Upper lobe of left lung (tissue), 6 donors: ENCODE measurements at regions not wholly inside any gene's neighbourhood (a gene's known extent, or its start where the extent isn't known, plus 50 kb on each side); places are given as distances from the start of the nearest gene placed in this dataset.

Source experiments
- ATAC-seq, 2 donors: fragments of 200-7000 bp; cut with Tn5 transposase; one replicate each; pipeline ENCODE4 v1.9.1; 2022; ENCODE audit warnings: mild to moderate bottlenecking in 2 of 2, moderate library complexity in 2 of 2; ENCODE audit not compliant: low FRiP score in 2 of 2
- DNase-seq, 2 donors: peaks; one replicate each; pipeline ENCODE4 v3.0.0-alpha.2; 2019 to 2020
- H3K27ac ChIP-seq, 4 donors: fragments of 200-600 bp; sonication (generic); one replicate each; pipeline ENCODE4 v1.5.1; 2016 to 2019
- H3K27me3 ChIP-seq, 4 donors: fragments of 200-600 bp; sonication (generic); one replicate each; pipeline ENCODE4 v1.5.1; 2017 to 2019
- H3K36me3 ChIP-seq, 4 donors: fragments of 200-600 bp; sonication (generic); one replicate each; pipeline ENCODE4 v1.5.1; 2016 to 2019
- H3K4me1 ChIP-seq, 4 donors: fragments of 200-600 bp; sonication (generic); one replicate each; pipeline ENCODE4 v1.5.1; 2018 to 2019
- H3K4me3 ChIP-seq, 4 donors: fragments of 200-600 bp; sonication (generic); one replicate each; pipeline ENCODE4 v1.5.1; 2017 to 2019; ENCODE audit warnings: mild to moderate bottlenecking in 2 of 4, moderate library complexity in 1 of 4
- H3K9me3 ChIP-seq, 4 donors: fragments of 200-600 bp; sonication (generic); one replicate each; pipeline ENCODE4 v1.5.1; 2018 to 2019
- EP300 ChIP-seq, 4 donors: sonication (generic); formaldehyde crosslinking; IDR thresholded peaks; one replicate each; pipeline ENCODE4 v1.5.1; 2017; ENCODE audit warnings: antibody characterized with exemption in 4 of 4, control low read depth in 2 of 4
- POLR2A ChIP-seq, 4 donors: fragments of 450-650 bp; IDR thresholded peaks; one replicate each; pipeline ENCODE4 v1.5.1; 2016 to 2017; ENCODE audit warnings: antibody characterized with exemption in 4 of 4, mild to moderate bottlenecking in 2 of 4
- POLR2AphosphoS5 ChIP-seq, 2 donors: sonication (generic); formaldehyde crosslinking; IDR thresholded peaks; one replicate each; pipeline ENCODE4 v1.5.1; 2017; ENCODE audit warnings: antibody characterized with exemption in 2 of 2
- WGBS, 2 donors: methylation state at CpG; one replicate each; pipeline ENCODE4 v1.1.5; 2017 to 2018; 5-methylcytosine and 5-hydroxymethylcytosine counted together
- TF ChIP-seq, protein P1 (sequence below), 6 experiments: fragments of 450-650 bp in 4 of 6; fragments of 200-600 bp in 2 of 6; sonication (generic) in 2 of 6; IDR thresholded peaks; one replicate each; pipeline ENCODE4 v1.5.1; 2016 to 2019; ENCODE audit warnings: antibody characterized with exemption in 6 of 6
- donor health status: DM: no; HTN: no; CAD: no; lungs with moderate emphysema.
- donor health status: DM: no; HTN: yes; CAD: no; lungs with severe emphysema.

DNA sequence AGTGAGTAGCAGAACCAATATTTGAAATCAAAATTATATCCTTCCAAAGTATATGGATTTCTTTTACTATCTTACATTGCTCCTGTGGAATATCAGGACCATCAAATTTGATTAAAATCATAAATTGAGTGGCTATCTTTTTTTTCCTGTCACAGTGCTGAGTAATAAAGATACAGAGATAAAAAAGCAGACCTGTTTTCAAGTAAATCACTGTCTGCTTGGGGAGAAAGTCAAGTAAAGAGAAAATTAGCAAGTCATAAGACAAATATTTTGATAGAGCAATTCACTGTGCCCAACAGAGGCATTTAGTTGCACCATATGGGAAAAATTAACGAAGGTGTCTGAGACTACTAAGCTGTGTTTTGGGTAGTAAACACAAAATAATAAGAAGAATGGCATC lies 933.7 kb downstream of the NTRK3 start:
- Histone ChIP-seq H3K9me3 (no peaks in the 10 kb centered on the region), H3K36me3 (no peaks in the 10 kb centered on the region), H3K4me3 (no peak overlapping the region), H3K27me3 (no peaks in the 10 kb centered on the region), H3K4me1 (no peaks in the 10 kb centered on the region), H3K27ac (no peak overlapping the region)
- DNase-seq = no peak
- no peak for ATAC-seq
- no peak for TF ChIP-seq EP300 (IDR thresholded peaks at IDR 0.05)
- no peak for TF ChIP-seq POLR2A (IDR thresholded peaks at IDR 0.05)
- no peak for TF ChIP-seq POLR2AphosphoS5 (IDR thresholded peaks at IDR 0.05)
- TF ChIP-seq, protein P1, sequence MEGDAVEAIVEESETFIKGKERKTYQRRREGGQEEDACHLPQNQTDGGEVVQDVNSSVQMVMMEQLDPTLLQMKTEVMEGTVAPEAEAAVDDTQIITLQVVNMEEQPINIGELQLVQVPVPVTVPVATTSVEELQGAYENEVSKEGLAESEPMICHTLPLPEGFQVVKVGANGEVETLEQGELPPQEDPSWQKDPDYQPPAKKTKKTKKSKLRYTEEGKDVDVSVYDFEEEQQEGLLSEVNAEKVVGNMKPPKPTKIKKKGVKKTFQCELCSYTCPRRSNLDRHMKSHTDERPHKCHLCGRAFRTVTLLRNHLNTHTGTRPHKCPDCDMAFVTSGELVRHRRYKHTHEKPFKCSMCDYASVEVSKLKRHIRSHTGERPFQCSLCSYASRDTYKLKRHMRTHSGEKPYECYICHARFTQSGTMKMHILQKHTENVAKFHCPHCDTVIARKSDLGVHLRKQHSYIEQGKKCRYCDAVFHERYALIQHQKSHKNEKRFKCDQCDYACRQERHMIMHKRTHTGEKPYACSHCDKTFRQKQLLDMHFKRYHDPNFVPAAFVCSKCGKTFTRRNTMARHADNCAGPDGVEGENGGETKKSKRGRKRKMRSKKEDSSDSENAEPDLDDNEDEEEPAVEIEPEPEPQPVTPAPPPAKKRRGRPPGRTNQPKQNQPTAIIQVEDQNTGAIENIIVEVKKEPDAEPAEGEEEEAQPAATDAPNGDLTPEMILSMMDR (IDR thresholded peaks at IDR 0.05) = no peak
- WGBS, 2 donors = 50 to 54% methylated on average over 1 of the region's 1 CpG

DNA sequence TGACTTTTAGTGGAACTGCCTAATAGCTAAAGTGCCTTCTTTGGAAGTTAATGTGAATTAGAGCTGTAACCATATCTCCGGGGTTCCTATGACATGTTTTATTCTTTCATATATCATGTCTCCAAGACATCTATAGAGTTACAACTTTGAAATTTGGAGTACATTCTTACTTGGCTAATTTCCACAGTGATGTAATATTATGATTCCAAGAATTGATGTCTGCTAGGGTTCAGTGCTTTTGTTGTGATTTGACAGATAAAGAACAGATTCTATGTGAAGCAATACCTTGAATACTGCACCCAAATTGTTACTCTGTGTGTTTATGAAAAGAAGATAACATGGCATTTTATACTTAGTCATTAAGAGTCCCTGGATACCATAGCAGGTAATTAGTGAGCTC lies 934.3 kb downstream of the NTRK3 start:
- Histone ChIP-seq H3K9me3 (no peaks in the 10 kb centered on the region), H3K36me3 (no peaks in the 10 kb centered on the region), H3K4me1 (no peaks in the 10 kb centered on the region), H3K4me3 (no peak overlapping the region), H3K27ac (no peak overlapping the region), H3K27me3 (no peaks in the 10 kb centered on the region)
- no peak for TF ChIP-seq EP300 (IDR thresholded peaks at IDR 0.05)
- TF ChIP-seq, protein P1 (IDR thresholded peaks at IDR 0.05) = no peak
- no peak for TF ChIP-seq POLR2A (IDR thresholded peaks at IDR 0.05)
- no peak for TF ChIP-seq POLR2AphosphoS5 (IDR thresholded peaks at IDR 0.05)
- DNase-seq (no peak), ATAC-seq (no peak)
- WGBS, 2 donors = 74 to 76% methylated on average over 1 of the region's 1 CpG

DNA sequence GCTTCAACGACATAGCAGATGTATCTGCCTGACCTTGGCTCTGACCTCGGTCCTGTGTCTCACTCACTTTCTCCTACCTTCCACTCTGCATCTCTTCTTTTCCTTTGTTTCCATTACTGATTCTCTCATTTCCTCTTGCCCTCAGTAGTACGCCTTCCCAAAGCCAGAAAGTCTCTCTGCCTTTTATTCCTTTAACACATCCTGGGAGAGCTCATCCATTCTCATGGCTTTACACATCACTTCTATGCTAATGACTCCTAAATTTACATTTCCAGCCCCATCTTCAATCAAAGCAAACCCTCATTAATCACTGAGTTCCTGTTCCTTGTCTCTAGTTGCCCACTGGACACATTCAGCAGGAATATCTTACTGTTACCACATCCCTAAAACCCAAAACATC lies 938.6 kb downstream of the NTRK3 start:
- H3K27ac ChIP-seq = no peak overlapping the region
- H3K27me3 ChIP-seq = no peaks in the 10 kb centered on the region
- no peaks in the 10 kb centered on the region for H3K36me3 ChIP-seq
- TF ChIP-seq, protein P1 (IDR thresholded peaks at IDR 0.05) = no peak
- TF ChIP-seq POLR2AphosphoS5 (IDR thresholded peaks at IDR 0.05) = no peak
- no peak for TF ChIP-seq POLR2A (IDR thresholded peaks at IDR 0.05)
- TF ChIP-seq EP300 (IDR thresholded peaks at IDR 0.05) = no peak
- DNase-seq = no peak
- no peak for ATAC-seq
- H3K9me3 ChIP-seq = no peaks in the 10 kb centered on the region
- 55 to 60% methylated on average over 3 of the region's 3 CpGs for WGBS, 2 donors
- H3K4me1 ChIP-seq = no peaks in the 10 kb centered on the region
- H3K4me3 ChIP-seq = no peak overlapping the region

DNA sequence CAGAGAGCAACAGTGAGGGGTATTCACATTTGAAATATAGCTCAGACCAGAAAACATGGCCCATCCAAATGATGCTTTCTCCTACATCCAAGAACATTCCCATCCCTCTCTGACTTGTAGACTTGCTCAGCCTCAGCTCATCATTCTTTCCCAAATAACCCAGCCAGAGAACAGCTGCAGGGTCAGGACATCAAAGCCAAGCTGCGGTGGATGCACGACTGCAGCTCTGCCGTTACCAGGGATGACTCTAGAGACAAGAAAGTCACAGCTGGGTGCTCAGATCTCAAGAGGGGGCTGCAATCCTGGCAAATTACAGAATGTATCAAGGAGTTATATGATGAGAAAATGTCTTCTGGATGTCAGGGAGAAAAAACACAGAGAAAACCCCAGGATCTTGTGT lies 944.3 kb downstream of the NTRK3 start:
- H3K9me3 ChIP-seq = no peaks in the 10 kb centered on the region
- no peak for DNase-seq
- ATAC-seq = no peak
- no peaks in the 10 kb centered on the region for H3K36me3 ChIP-seq
- TF ChIP-seq POLR2AphosphoS5 (IDR thresholded peaks at IDR 0.05) = no peak
- TF ChIP-seq POLR2A (IDR thresholded peaks at IDR 0.05) = no peak
- TF ChIP-seq, protein P1 (IDR thresholded peaks at IDR 0.05) = no peak
- no peak for TF ChIP-seq EP300 (IDR thresholded peaks at IDR 0.05)
- no peak overlapping the region for H3K4me3 ChIP-seq
- H3K27ac ChIP-seq = no peak overlapping the region
- 40 to 56% methylated on average over 3 of the region's 3 CpGs for WGBS, 2 donors
- H3K4me1 ChIP-seq = no peaks in the 10 kb centered on the region
- H3K27me3 ChIP-seq = no peaks in the 10 kb centered on the region

DNA sequence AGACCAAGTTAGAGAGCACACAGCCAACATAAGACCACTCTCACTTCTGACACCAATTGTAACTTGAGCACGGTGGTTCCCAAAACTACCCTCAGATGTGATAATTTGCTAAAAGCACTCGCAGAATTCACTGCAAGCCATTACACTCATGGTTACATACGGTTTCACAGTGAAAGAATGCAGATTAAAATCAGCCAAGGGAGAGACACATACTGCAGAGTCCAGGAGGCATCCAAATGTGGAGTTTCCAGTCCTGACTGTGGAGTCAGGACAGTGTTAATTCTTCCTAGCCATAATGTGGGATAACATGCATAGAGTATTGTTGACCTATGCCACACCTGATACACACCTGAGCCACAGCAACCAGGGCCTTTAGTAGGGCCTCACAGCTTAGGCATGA lies 956.4 kb downstream of the NTRK3 start:
- no peak overlapping the region for H3K4me3 ChIP-seq
- WGBS, 2 donors = 50 to 66% methylated on average over 3 of the region's 3 CpGs
- no peak for ATAC-seq
- TF ChIP-seq POLR2A (IDR thresholded peaks at IDR 0.05) (no peak), POLR2AphosphoS5 (IDR thresholded peaks at IDR 0.05) (no peak), EP300 (IDR thresholded peaks at IDR 0.05) (no peak)
- TF ChIP-seq, protein P1 (IDR thresholded peaks at IDR 0.05) = no peak
- DNase-seq = no peak
- no peak overlapping the region for H3K27ac ChIP-seq
- no peaks in the 10 kb centered on the region for H3K27me3 ChIP-seq
- no peaks in the 10 kb centered on the region for H3K9me3 ChIP-seq
- H3K4me1 ChIP-seq = no peaks in the 10 kb centered on the region
- H3K36me3 ChIP-seq = no peaks in the 10 kb centered on the region
